ENCODE measurements at regions not wholly inside any gene's neighbourhood (a gene's known extent, or its start where the extent isn't known, plus 50 kb on each side); places are given as distances from the start of the nearest gene placed in this dataset.

DNA sequence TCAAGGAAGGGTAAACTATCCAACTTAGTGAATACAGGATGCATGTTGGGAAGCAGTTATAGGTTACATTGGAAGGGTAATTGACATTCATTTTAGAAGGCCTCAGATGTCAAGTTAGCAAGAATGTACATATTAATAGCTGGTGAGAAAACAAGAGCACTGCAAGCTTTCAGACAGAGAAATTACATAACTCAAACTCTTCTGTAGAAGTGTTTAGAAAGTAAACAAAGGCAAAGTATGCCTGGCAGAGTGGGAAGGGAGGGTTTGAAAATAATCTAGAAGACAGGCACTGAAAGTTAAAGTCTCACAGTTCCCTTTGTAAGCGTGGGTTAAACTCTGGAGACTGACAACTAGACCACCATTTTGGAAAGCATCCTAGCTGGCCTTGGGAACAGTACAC, 406.2 kb downstream of the ANKRD50 start:
- H3K4me1 Mint-ChIP-seq, result no peaks in the 10 kb centered on the region
- no peak overlapping the region for H3K27ac Mint-ChIP-seq

DNA sequence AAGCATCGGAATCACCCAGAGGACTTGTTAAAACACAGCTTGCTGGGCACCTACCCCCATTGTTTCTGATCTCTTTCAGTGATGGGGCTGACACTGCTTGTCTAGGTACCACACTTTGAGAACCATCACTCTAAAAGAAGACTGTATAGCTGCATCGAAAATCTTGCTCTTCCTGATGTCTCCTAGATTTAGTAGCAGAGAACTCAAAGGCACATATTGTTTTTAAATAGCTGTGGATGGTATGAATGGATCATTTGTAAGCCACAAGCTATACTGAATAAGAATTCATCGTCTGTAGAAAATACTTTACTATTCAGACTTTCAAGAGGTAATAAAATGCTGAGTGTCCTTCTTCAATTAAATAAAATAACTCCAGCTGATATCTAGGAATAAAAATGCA, 405.4 kb downstream of the ANKRD50 start:
- DNase-seq, result no peak
- Mint-ChIP-seq H3K9me3 (no peaks in the 10 kb centered on the region), H3K27me3 (peaks cover 9% of the 10 kb centered on the region), H3K27ac (no peak overlapping the region), H3K4me3 (no peak overlapping the region), H3K4me1 (no peaks in the 10 kb centered on the region), H3K36me3 (no peaks in the 10 kb centered on the region)

More for the DNA sequence above, 406.2 kb downstream of the ANKRD50 start:
- peaks cover 9% of the 10 kb centered on the region for H3K27me3 Mint-ChIP-seq
- H3K4me3 Mint-ChIP-seq, result no peak overlapping the region
- H3K9me3 Mint-ChIP-seq, result no peaks in the 10 kb centered on the region
- H3K36me3 Mint-ChIP-seq, result no peaks in the 10 kb centered on the region
- no peak for DNase-seq

DNA sequence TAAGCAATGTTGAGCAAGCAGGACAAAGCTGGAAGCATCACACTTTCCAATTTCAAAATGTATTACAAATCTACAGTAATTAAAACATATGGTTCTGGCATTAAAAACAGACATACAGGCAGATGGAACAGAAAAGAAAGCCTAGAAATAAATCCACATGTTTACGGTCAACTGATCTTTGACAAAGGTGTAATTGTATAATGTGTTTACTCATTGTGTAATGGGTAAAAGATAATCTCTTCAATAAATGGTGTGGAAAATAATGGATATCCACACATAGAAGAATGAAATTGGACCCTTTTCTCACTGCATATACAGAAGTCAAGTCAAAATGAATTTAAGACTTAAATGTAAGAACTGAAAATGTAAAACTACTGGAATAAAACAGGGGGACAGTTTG, 394.2 kb downstream of the ANKRD50 start:
- Mint-ChIP-seq H3K9me3 (no peaks in the 10 kb centered on the region), H3K36me3 (no peaks in the 10 kb centered on the region), H3K27me3 (peaks cover 12% of the 10 kb centered on the region), H3K27ac (no peak overlapping the region), H3K4me3 (no peak overlapping the region), H3K4me1 (no peaks in the 10 kb centered on the region)
- DNase-seq, result no peak

DNA sequence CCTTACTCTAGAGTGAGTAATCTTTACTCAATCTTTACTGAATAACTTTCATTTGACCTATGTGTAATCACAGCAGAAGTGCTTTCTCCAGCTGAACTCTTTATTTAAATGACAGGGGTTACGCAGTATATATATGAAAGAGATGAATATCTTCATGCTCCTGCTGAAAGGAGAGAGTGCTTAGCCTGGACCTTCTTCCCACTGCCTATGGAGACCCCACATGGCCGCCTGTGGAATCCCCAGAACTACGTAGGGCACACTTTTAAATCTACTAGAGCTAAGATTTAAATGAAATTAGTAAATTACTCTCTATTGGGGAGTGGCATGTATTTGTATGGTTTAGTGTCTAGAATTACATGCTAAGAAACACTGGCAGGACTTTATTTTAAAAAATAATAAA, 391.2 kb downstream of the ANKRD50 start:
- no peaks in the 10 kb centered on the region for H3K36me3 Mint-ChIP-seq
- no peaks in the 10 kb centered on the region for H3K9me3 Mint-ChIP-seq
- no peak for DNase-seq
- H3K4me3 Mint-ChIP-seq, result no peak overlapping the region
- H3K27ac Mint-ChIP-seq, result no peak overlapping the region
- no peaks in the 10 kb centered on the region for H3K4me1 Mint-ChIP-seq
- H3K27me3 Mint-ChIP-seq, result peaks cover 8% of the 10 kb centered on the region

DNA sequence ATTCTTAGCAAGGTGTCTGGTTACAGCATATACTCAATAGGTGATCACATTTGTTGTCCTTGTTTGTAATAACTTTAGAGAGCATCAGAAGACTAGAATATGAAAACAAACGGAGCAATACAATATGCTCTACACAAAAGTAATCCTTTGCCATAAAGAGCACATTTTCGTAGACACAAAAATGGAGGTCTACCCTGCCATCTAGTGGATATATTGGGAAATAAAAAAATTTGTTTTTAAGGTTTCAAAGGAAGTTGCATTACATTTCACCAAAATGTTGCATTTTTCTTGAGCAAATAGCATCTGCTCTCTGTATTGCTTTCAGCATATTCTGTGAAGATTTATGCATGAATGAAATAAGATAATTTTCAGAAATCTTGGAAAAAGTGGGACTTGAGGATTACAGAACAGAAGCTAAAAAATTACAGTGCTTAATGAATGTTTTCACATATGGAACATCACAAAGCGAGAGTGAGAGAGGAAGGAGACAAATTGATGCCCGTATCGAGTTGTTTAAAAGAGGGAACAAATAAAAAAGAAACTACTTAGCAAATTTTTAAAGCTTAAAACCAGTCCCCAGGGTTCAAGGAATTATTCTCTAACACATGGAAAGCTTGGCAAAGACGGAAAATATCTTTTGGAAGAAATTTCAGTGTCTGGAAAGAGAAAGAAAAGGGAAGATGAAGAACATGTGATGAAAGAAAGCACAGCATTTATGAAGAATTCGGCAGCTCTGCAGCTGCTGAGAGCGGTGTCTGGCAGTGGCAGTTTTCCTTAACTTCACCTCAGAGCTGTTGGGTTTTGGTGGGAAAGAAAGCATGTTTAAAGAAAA, 390.1 kb downstream of the ANKRD50 start:
- DNase-seq, result no peak
- Mint-ChIP-seq H3K9me3 (no peaks in the 10 kb centered on the region), H3K4me1 (no peaks in the 10 kb centered on the region)

DNA sequence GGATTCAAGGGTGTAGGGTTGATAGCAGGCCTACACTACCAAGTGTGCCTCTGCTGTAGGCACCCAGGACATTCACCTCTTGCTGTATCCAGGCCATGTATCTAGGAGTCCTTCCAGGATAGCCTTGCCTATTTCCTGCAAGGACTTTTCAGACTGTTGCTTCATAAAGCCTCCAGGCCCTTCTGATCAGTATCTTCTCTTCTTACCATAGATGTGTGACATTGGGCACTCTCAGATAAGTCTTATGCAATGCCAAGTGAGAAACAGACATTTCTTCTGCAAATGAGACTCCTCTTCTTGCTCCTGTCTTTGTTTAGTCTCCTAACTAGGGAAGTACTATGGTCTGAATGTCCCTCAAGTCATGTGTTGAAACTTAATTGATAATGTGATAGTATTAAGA, 386.8 kb downstream of the ANKRD50 start:
- DNase-seq, result no peak
- H3K9me3 Mint-ChIP-seq, result no peaks in the 10 kb centered on the region
- H3K4me1 Mint-ChIP-seq, result no peaks in the 10 kb centered on the region
- no peak overlapping the region for H3K27ac Mint-ChIP-seq
- H3K36me3 Mint-ChIP-seq, result no peaks in the 10 kb centered on the region
- no peak overlapping the region for H3K4me3 Mint-ChIP-seq
- peaks cover 2% of the 10 kb centered on the region for H3K27me3 Mint-ChIP-seq

More for the DNA sequence above, 390.1 kb downstream of the ANKRD50 start:
- no peak overlapping the region for H3K27ac Mint-ChIP-seq
- H3K4me3 Mint-ChIP-seq, result no peak overlapping the region
- H3K27me3 Mint-ChIP-seq, result peaks cover 8% of the 10 kb centered on the region
- no peaks in the 10 kb centered on the region for H3K36me3 Mint-ChIP-seq

DNA sequence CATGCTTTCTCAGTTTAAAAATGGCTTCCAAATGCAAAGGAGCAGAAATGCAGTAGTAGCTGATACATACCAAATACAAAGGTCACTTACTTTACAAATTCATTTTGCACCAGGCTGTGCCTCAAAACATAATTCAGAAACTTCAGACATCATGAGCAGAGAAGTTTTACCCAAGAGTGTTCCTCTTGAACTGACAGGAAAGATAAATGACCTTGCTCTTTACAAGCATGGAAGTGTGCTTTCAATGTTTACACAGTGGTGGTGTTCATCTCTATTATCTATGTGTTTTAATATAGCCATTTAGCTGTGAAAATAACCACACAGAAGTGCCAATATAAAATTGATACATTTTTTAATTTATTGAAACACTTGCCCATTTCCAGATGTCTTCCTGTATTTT, 383.4 kb downstream of the ANKRD50 start:
- H3K4me3 Mint-ChIP-seq, result no peak overlapping the region
- no peaks in the 10 kb centered on the region for H3K9me3 Mint-ChIP-seq
- no peak for DNase-seq
- no peaks in the 10 kb centered on the region for H3K27me3 Mint-ChIP-seq
- no peaks in the 10 kb centered on the region for H3K36me3 Mint-ChIP-seq
- H3K4me1 Mint-ChIP-seq, result no peaks in the 10 kb centered on the region
- no peak overlapping the region for H3K27ac Mint-ChIP-seq

DNA sequence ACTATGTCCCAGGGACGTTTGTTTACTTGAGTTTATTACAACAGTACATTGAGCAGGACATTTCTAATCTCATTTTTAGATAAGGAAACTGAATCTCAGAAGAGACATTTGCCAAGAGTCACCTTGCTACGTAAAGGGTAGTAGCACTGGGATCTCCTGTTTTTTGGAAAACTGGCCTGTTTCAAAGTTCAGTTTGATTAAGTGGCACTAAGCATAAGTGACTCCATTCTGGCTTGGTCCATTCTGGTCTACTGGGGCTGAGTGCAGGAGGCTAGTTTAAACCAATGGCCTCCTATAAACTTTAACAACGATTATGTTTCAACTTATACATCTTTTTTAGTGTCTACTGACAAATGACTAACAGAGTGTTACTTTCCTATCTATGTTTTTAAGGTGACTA, 382.5 kb downstream of the ANKRD50 start:
- DNase-seq, result no peak
- no peak overlapping the region for H3K27ac Mint-ChIP-seq
- H3K4me1 Mint-ChIP-seq, result no peaks in the 10 kb centered on the region
- H3K9me3 Mint-ChIP-seq, result no peaks in the 10 kb centered on the region
- no peak overlapping the region for H3K4me3 Mint-ChIP-seq
- no peaks in the 10 kb centered on the region for H3K36me3 Mint-ChIP-seq
- H3K27me3 Mint-ChIP-seq, result no peaks in the 10 kb centered on the region

DNA sequence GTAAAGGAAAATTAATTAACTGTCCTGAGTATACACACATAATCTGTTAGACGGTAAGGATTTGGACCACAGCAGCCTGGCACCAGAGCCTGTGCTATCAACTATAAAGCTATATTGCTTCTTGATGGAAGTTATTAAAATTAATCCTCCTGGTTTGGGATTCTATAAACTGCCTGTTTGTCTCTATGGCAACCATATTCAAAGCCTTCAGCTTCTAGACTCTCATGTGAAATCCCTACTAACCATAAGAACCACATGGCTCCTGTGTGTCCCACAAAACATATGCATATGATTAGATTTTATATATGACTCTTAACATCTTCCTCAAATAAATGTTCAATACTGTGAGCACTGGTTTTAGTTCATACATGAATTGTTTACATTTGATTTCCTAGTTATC, 380.8 kb downstream of the ANKRD50 start:
- H3K27ac Mint-ChIP-seq, result no peak overlapping the region
- no peaks in the 10 kb centered on the region for H3K27me3 Mint-ChIP-seq
- H3K9me3 Mint-ChIP-seq, result no peaks in the 10 kb centered on the region
- no peak for DNase-seq
- H3K4me1 Mint-ChIP-seq, result no peaks in the 10 kb centered on the region
- H3K4me3 Mint-ChIP-seq, result no peak overlapping the region
- H3K36me3 Mint-ChIP-seq, result no peaks in the 10 kb centered on the region

DNA sequence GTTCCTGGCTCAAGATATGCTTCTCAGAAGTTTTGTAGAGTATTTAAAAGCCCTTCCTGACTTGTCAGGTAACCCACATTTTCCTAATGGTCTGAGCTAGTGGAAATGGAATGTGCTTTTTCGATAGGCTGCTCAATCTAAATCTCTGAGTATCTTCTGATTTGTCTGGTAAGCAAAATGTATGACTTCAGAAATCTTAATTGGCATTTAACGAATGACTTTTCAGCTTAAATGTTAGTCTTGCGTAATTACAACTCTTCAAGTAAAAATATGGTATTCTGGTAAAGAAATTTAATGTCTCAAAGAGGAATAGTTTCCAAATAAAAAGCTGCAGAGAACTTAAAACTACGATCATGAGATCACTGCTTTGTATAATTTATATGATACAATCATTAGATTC, 379.1 kb downstream of the ANKRD50 start:
- no peaks in the 10 kb centered on the region for H3K36me3 Mint-ChIP-seq
- no peak for DNase-seq
- no peak overlapping the region for H3K4me3 Mint-ChIP-seq
- H3K4me1 Mint-ChIP-seq, result no peaks in the 10 kb centered on the region
- H3K9me3 Mint-ChIP-seq, result no peaks in the 10 kb centered on the region
- no peak overlapping the region for H3K27ac Mint-ChIP-seq
- no peaks in the 10 kb centered on the region for H3K27me3 Mint-ChIP-seq

DNA sequence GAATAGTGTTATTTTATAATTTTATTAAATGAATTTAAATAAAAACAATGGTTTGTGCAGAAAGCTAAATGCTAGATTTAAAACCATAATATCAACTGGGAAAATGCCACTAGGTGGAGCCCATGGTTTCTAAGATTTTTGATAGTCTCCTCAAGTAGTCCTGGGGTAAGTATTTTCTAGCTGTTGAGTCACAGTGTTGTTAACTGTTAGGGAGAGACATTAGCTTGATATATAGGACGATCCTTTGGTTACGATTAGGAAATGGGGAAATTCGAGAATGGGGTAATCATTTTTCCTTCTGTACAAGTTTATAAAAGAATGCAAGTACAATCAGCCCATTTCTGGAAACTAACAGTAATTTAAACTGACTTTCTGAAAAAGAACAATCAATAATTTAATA, 378.4 kb downstream of the ANKRD50 start:
- no peaks in the 10 kb centered on the region for H3K27me3 Mint-ChIP-seq
- H3K27ac Mint-ChIP-seq, result no peak overlapping the region
- H3K4me3 Mint-ChIP-seq, result no peak overlapping the region
- no peaks in the 10 kb centered on the region for H3K36me3 Mint-ChIP-seq
- no peak for DNase-seq
- H3K9me3 Mint-ChIP-seq, result no peaks in the 10 kb centered on the region
- no peaks in the 10 kb centered on the region for H3K4me1 Mint-ChIP-seq

DNA sequence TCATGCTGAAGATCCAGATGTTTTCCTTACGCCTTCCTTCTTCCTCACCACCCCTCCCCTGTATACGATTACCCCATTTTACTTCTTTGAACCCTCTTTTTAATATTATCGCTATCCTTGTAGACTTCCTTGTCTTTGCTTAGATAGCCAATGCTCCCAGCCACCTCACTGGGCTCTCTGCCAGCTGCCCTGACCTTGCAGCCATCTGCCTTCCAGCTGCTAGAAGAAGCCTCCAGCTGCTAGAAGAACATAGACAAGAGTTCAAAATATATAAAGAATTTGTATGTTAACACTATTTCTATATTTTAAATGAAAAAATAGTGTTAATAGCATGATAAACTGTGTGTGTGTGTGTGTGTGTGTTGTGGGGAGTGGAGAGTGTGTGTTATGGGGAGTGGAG, 374.7 kb downstream of the ANKRD50 start:
- H3K27me3 Mint-ChIP-seq, result no peaks in the 10 kb centered on the region
- H3K36me3 Mint-ChIP-seq, result no peaks in the 10 kb centered on the region
- no peak for DNase-seq
- no peaks in the 10 kb centered on the region for H3K4me1 Mint-ChIP-seq
- H3K4me3 Mint-ChIP-seq, result no peak overlapping the region
- no peak overlapping the region for H3K27ac Mint-ChIP-seq
- no peaks in the 10 kb centered on the region for H3K9me3 Mint-ChIP-seq

DNA sequence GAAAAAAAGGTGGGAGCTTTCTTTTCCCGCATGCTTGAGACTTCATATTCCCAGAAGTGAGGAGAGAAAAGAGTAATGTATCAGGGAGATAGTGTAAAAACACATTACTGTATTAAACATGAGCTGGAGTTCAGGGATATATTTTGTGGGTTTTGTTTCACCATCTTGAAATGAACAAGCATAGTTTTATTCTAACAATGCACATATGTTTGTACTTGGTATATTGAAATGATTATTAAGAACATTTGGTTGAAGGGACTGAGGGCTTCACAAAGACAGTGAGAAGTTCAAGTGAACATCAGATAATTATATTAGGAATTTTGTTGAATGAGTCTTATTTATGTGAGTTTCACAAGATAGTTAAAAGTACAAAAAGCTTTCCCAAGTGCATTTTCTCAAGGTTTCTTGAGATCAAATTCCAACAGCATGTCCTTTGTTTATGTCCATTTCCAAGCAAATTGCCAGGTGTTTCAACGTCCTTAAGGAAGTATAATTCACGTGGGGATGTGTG, 368.8 kb downstream of the ANKRD50 start:
- no peak overlapping the region for H3K4me3 Mint-ChIP-seq
- no peaks in the 10 kb centered on the region for H3K9me3 Mint-ChIP-seq
- H3K36me3 Mint-ChIP-seq, result no peaks in the 10 kb centered on the region
- no peak overlapping the region for H3K27ac Mint-ChIP-seq
- H3K4me1 Mint-ChIP-seq, result no peaks in the 10 kb centered on the region
- peaks cover under 1% of the 10 kb centered on the region for H3K27me3 Mint-ChIP-seq
- no peak for DNase-seq

DNA sequence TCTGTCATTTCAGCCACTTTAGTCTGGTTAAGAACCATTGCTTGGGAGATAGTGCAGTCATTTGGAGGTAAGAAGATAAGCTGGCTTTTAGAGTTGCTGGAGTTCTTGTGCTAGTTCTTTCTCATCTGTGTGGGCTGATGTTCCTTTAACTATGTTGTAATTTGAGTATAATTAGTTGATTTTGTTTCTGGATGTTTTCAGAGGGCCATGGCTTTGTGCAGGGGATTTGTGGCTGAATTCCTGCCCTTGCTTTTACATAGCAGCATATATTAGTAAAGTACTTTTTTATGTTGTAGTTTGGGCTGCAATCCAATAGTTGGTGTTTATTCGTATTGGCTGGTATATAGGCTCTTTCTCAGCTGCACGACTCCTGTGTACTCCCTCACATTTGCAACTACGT, 339.6 kb downstream of the ANKRD50 start:
- Mint-ChIP-seq H3K27me3 (no peaks in the 10 kb centered on the region), H3K4me1 (no peaks in the 10 kb centered on the region), H3K36me3 (no peaks in the 10 kb centered on the region), H3K9me3 (peaks cover 12% of the 10 kb centered on the region), H3K27ac (no peak overlapping the region), H3K4me3 (no peak overlapping the region)
- DNase-seq, result no peak

DNA sequence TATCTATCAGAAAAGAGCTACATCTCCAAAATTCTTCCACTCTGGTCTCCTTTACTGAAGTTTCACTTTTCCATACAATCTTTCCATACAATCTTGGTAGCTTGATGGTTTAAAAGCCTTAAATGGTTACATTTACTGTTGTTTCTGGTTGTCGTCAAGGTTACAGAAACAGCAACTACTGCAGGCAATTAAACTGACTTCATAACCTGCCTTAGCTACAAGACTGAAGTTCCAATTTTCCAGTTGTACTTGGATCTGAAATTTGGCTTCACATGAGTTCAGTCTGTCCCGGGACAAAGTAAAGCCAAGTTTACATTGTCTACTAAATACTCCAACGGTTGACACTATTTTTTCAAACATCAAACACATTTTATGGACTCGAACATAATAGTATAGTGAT, 326.4 kb downstream of the ANKRD50 start:
- H3K27me3 Mint-ChIP-seq, result no peaks in the 10 kb centered on the region
- no peaks in the 10 kb centered on the region for H3K9me3 Mint-ChIP-seq
- H3K36me3 Mint-ChIP-seq, result no peaks in the 10 kb centered on the region
- H3K4me3 Mint-ChIP-seq, result no peak overlapping the region
- H3K27ac Mint-ChIP-seq, result no peak overlapping the region
- DNase-seq, result no peak
- H3K4me1 Mint-ChIP-seq, result no peaks in the 10 kb centered on the region

DNA sequence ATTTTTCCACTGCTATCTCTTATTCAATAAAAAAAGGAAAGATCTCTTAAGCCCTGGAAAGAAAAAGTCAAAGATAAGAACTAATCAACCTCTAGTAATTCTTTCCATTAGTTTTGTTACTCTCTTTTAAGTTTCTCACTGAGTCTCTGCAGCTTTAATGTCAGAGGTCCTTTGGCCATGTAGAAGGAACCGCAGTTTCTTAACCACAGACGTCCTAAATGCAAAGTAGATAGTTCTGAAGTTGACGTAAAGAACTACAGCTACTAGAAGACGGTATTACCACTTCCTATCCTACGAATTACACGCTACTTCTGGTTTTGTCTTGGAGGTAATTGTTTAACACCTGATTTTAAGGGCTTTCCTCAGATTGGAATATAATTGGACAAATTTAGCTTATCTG, 325.9 kb downstream of the ANKRD50 start:
- no peak overlapping the region for H3K4me3 Mint-ChIP-seq
- no peaks in the 10 kb centered on the region for H3K9me3 Mint-ChIP-seq
- no peak overlapping the region for H3K27ac Mint-ChIP-seq
- H3K27me3 Mint-ChIP-seq, result no peaks in the 10 kb centered on the region
- H3K36me3 Mint-ChIP-seq, result no peaks in the 10 kb centered on the region
- DNase-seq, result no peak
- no peaks in the 10 kb centered on the region for H3K4me1 Mint-ChIP-seq
